ENCODE measurements at regions not wholly inside any gene's neighbourhood (a gene's known extent, or its start where the extent isn't known, plus 50 kb on each side); places are given as distances from the start of the nearest gene placed in this dataset.

- DNase-seq = no peak
Measured at GRCh38 chr15:95853350-95853749, 477.1 kb upstream of the NR2F2 start.

- no peak for DNase-seq
Measured at GRCh38 chr15:95857124-95857757, 473.3 kb upstream of the NR2F2 start.

GRCh38 chr15:95857758-95858157, 472.7 kb upstream of the NR2F2 start:
- no peak for DNase-seq

GRCh38 chr15:95860406-95860805, 470.1 kb upstream of the NR2F2 start:
- DNase-seq = no peak

- DNase-seq = no peak
Measured at GRCh38 chr15:95864467-95864886, 466.0 kb upstream of the NR2F2 start.

GRCh38 chr15:95865330-95865739, 465.2 kb upstream of the NR2F2 start:
- no peak for DNase-seq

GRCh38 chr15:95866711-95867440, 463.6 kb upstream of the NR2F2 start:
- no peak for DNase-seq

GRCh38 chr15:95868450-95868849, 462.1 kb upstream of the NR2F2 start:
- DNase-seq = no peak

- DNase-seq = no peak
Measured at GRCh38 chr15:95868970-95869369, 461.5 kb upstream of the NR2F2 start.

GRCh38 chr15:95869920-95870319, 460.6 kb upstream of the NR2F2 start:
- no peak for DNase-seq

GRCh38 chr15:95872366-95872771, 458.1 kb upstream of the NR2F2 start:
- no peak for DNase-seq

- no peak for DNase-seq
Measured at GRCh38 chr15:95874637-95875036, 455.9 kb upstream of the NR2F2 start.

GRCh38 chr15:95875121-95875643, 455.3 kb upstream of the NR2F2 start:
- no peak for DNase-seq

- no peak for DNase-seq
Measured at GRCh38 chr15:95880031-95880570, 450.4 kb upstream of the NR2F2 start.

GRCh38 chr15:95880630-95881029, 449.9 kb upstream of the NR2F2 start:
- DNase-seq = no peak

GRCh38 chr15:95883064-95883463, 447.4 kb upstream of the NR2F2 start:
- no peak for DNase-seq

- no peak for DNase-seq
Measured at GRCh38 chr15:95884276-95884675, 446.2 kb upstream of the NR2F2 start.

GRCh38 chr15:95887666-95888390, 442.7 kb upstream of the NR2F2 start:
- no peak for DNase-seq

GRCh38 chr15:95888762-95889161, 441.7 kb upstream of the NR2F2 start:
- DNase-seq = no peak

GRCh38 chr15:95894407-95894956, 436.0 kb upstream of the NR2F2 start:
- DNase-seq = no peak

GRCh38 chr15:95895508-95895907, 435.0 kb upstream of the NR2F2 start:
- DNase-seq = no peak

- no peak for DNase-seq
Measured at GRCh38 chr15:95897651-95898050, 432.8 kb upstream of the NR2F2 start.

GRCh38 chr15:95898761-95899160, 431.7 kb upstream of the NR2F2 start:
- no peak for DNase-seq
